HepG2 (cell line): ENCODE measurements at regions not wholly inside any gene's neighbourhood (a gene's known extent, or its start where the extent isn't known, plus 50 kb on each side); places are given as distances from the start of the nearest gene placed in this dataset.

ENCODE experiments used
- ATAC-seq: fragments of 200-7000 bp; cut with Tn5 transposase; 3 replicates; pipeline ENCODE4 v1.9.1; 2020; ENCODE audit warnings: mild to moderate bottlenecking, moderate library complexity
- BruUV-seq: library from RNA; stranded (reverse); fragments of 400-500 nt; replicated peaks from 2 replicates; lab custom pipeline; 2021; lab: Mats Ljungman, UMichigan
- CTCF ChIA-PET: fragments of 300-600 bp; formaldehyde crosslinking; extraction: SDS; loops from one replicate; lab custom pipeline; 2021; ENCODE audit warnings: low total read pairs, inconsistent platforms, low intra/inter-chr PET ratio; lab: Yijun Ruan, JAX
- POLR2A ChIA-PET: fragments of 350-600 bp; sonication (Branson Sonifier 250); formaldehyde crosslinking; loops from one replicate; lab custom pipeline; 2020; ENCODE audit warnings: antibody characterized with exemption, inconsistent platforms; lab: Yijun Ruan, JAX
- DNase-seq: peaks from one replicate; pipeline ENCODE4 v3.0.0-alpha.2; 2015; ENCODE audit warnings: low spot score
- FAIRE-seq: peaks from 3 replicates; lab custom pipeline; 2011; peaks lifted over from hg19 to GRCh38; lab: Jason Lieb, UNC
- H2AFZ ChIP-seq: one replicate; pipeline ENCODE4 v1.6.1; 2011; ENCODE audit warnings: low read length, inconsistent platforms
- H3K27ac ChIP-seq: fragments of 300-600 bp; 3 replicates; pipeline ENCODE4 v1.8.0; 2011; ENCODE audit warnings: mixed run types, mild to moderate bottlenecking, mixed read lengths, low read length, inconsistent platforms; ENCODE audit not compliant: insufficient read depth; ENCODE audit errors: extremely low read length
- H3K27me3 ChIP-seq, 2 experiments: fragments of 200-600 bp in 1 of 2; 2 replicates in 1 of 2; 3 replicates in 1 of 2; pipeline versions ENCODE4 v1.6.0 to v1.8.0; 2011; ENCODE audit warnings: low read length in 2 of 2, mild to moderate bottlenecking in 2 of 2, moderate library complexity in 2 of 2, inconsistent platforms in 1 of 2; ENCODE audit not compliant: insufficient read depth in 2 of 2, control insufficient read depth in 1 of 2
- H3K36me3 ChIP-seq, 2 experiments: fragments of 200-600 bp in 1 of 2; replicated peaks in 1 of 2; 2 replicates in 1 of 2; 3 replicates in 1 of 2; pipeline versions ENCODE4 v1.5.1 to v1.8.0; 2011; ENCODE audit warnings: low read length in 2 of 2, inconsistent platforms in 1 of 2; ENCODE audit not compliant: insufficient read depth in 2 of 2, control insufficient read depth in 1 of 2
- H3K4me1 ChIP-seq: 2 replicates; pipeline ENCODE4 v1.5.1; 2012; ENCODE audit warnings: low read length, inconsistent platforms; ENCODE audit not compliant: insufficient read depth
- H3K4me2 ChIP-seq: 2 replicates; pipeline ENCODE4 v1.6.0; 2011; ENCODE audit warnings: low read depth, low read length, inconsistent platforms
- H3K4me3 ChIP-seq, 3 experiments: fragments of 200-600 bp in 1 of 3; sonication (generic), shearing (Covaris generic) in 1 of 3; replicated peaks in 1 of 3; 2 replicates each; pipeline ENCODE4 v1.5.1; 2011 to 2016; ENCODE audit warnings: low read length in 3 of 3, inconsistent platforms in 2 of 3, low read depth in 2 of 3, mild to moderate bottlenecking in 2 of 3, control low read depth in 1 of 3, mixed read lengths in 1 of 3; ENCODE audit not compliant: insufficient read depth in 1 of 3
- H3K79me2 ChIP-seq: one replicate; pipeline ENCODE4 v1.6.1; 2011; ENCODE audit warnings: low read length, inconsistent platforms; ENCODE audit not compliant: insufficient read depth
- H3K9ac ChIP-seq: 2 replicates; pipeline ENCODE4 v1.6.0; 2011; ENCODE audit warnings: mild to moderate bottlenecking, low read depth, low read length, inconsistent platforms; ENCODE audit not compliant: insufficient read depth
- H3K9me3 ChIP-seq: 2 replicates; pipeline ENCODE4 v1.5.1; 2012; ENCODE audit warnings: mild to moderate bottlenecking, low read length
- H4K20me1 ChIP-seq: 2 replicates; pipeline ENCODE4 v1.6.0; 2011; ENCODE audit warnings: inconsistent platforms, mild to moderate bottlenecking, low read length, moderate library complexity; ENCODE audit not compliant: insufficient read depth
- ARNT ChIP-seq: fragments of 450-650 bp; IDR thresholded peaks from 2 replicates; pipeline ENCODE4 v1.6.1; 2017
- GABPB1 ChIP-seq: IDR thresholded peaks from 2 replicates; pipeline ENCODE4 v1.6.1; 2016; ENCODE audit warnings: mild to moderate bottlenecking, missing genetic modification reagents, moderate library complexity, missing compliant biosample characterization
- IRF9 ChIP-seq: sonication (generic); formaldehyde crosslinking; IDR thresholded peaks from 2 replicates; pipeline ENCODE4 v1.8.0; 2022; ENCODE audit warnings: missing genetic modification reagents, mild to moderate bottlenecking, borderline replicate concordance
- ISL2 ChIP-seq: sonication (generic); formaldehyde crosslinking; IDR thresholded peaks from 2 replicates; pipeline ENCODE4 v1.5.0; 2020; ENCODE audit warnings: missing genetic modification reagents
- MED13 ChIP-seq: sonication (generic); formaldehyde crosslinking; IDR thresholded peaks from 2 replicates; pipeline ENCODE4 v1.5.0; 2020; ENCODE audit warnings: missing genetic modification reagents
- PRPF4 ChIP-seq: fragments of 200-400 bp; formaldehyde crosslinking; IDR thresholded peaks from 2 replicates; pipeline ENCODE4 v1.6.1; 2016; ENCODE audit warnings: low read length, low read depth; ENCODE audit not compliant: poor library complexity, severe bottlenecking
- RARA ChIP-seq: IDR thresholded peaks from 2 replicates; pipeline ENCODE4 v1.6.1; 2016; ENCODE audit warnings: missing genetic modification reagents, missing compliant biosample characterization
- SALL1 ChIP-seq: sonication (generic); formaldehyde crosslinking; IDR thresholded peaks from 2 replicates; pipeline ENCODE4 v1.8.0; 2022; ENCODE audit warnings: mild to moderate bottlenecking, missing genetic modification reagents
- SOX5 ChIP-seq: IDR thresholded peaks from 2 replicates; pipeline ENCODE4 v1.6.1; 2016; ENCODE audit warnings: borderline replicate concordance
- TP53 ChIP-seq: sonication (generic); formaldehyde crosslinking; conservative IDR thresholded peaks from 2 replicates; pipeline ENCODE4 v1.4.0; 2020; ENCODE audit warnings: missing genetic modification reagents
- WIZ ChIP-seq: sonication (generic); formaldehyde crosslinking; IDR thresholded peaks from 2 replicates; pipeline ENCODE4 v1.5.1; 2020; ENCODE audit warnings: mild to moderate bottlenecking, missing genetic modification reagents
- ZBTB21 ChIP-seq: sonication (generic); formaldehyde crosslinking; IDR thresholded peaks from 2 replicates; pipeline ENCODE4 v1.4.0; 2020; ENCODE audit warnings: missing genetic modification reagents
- ZNF264 ChIP-seq: sonication (generic); formaldehyde crosslinking; IDR thresholded peaks from 2 replicates; pipeline ENCODE4 v1.4.0; 2020; ENCODE audit warnings: missing genetic modification reagents
- ZNF607 ChIP-seq: sonication (generic); formaldehyde crosslinking; IDR thresholded peaks from 2 replicates; pipeline ENCODE4 v1.5.1; 2020; ENCODE audit warnings: missing genetic modification reagents, mild to moderate bottlenecking, borderline replicate concordance
- in situ Hi-C: cut with HindIII; loops from 2 replicates; pipeline ENCODE4 v1.10.0; 2017; ENCODE audit warnings: low pct_unique_long_range_greater_than_20kb; ENCODE audit not compliant: extremely low pct_ligation_motif_present
- intact Hi-C: fragments of 100-400 bp; cut with micrococcal nuclease; formaldehyde crosslinking; loops from one replicate; pipeline ENCODE4 v1.10.0; 2022; ENCODE audit not compliant: unreplicated experiment
- TF ChIP-seq, protein P1 (sequence below): sonication (generic); formaldehyde crosslinking; IDR thresholded peaks from 2 replicates; pipeline ENCODE4 v1.4.0; 2020; ENCODE audit warnings: mild to moderate bottlenecking, missing genetic modification reagents, borderline replicate concordance
- TF ChIP-seq, protein P2 (sequence below): sonication (generic); formaldehyde crosslinking; IDR thresholded peaks from 2 replicates; pipeline ENCODE4 v1.5.1; 2020; ENCODE audit warnings: missing genetic modification reagents, mild to moderate bottlenecking, borderline replicate concordance

- ATAC-seq (no peak), FAIRE-seq (no peak), DNase-seq (no peak)
- Histone ChIP-seq H3K4me2 (no peak overlapping the region), H3K4me1 (no peaks in the 10 kb centered on the region), H3K27ac (no peak overlapping the region), H3K36me3 (no peaks in the 10 kb centered on the region), H2AFZ (no peak overlapping the region), H3K4me3 (no peak overlapping the region), H3K79me2 (no peaks in the 10 kb centered on the region), H3K27me3 (no peaks in the 10 kb centered on the region), H4K20me1 (no peaks in the 10 kb centered on the region), H3K9me3 (peaks cover 26% of the 10 kb centered on the region), H3K9ac (no peak overlapping the region)
- ChIA-PET POLR2A (no interaction called here), CTCF (no interaction called here)
- BruUV-seq, result no TSS peak
- in situ Hi-C loops (no loop called here), intact Hi-C loops (no loop called here)
- TF ChIP-seq ARNT (no peak), GABPB1 (CRISPR knock-in tag) (no peak), RARA (CRISPR knock-in tag) (no peak), MED13 (CRISPR knock-in tag) (no peak), SALL1 (CRISPR knock-in tag) (no peak), TP53 (CRISPR knock-in tag) (no peak), SOX5 (CRISPR knock-in tag) (no peak), IRF9 (CRISPR knock-in tag) (no peak), ISL2 (no peak), WIZ (CRISPR knock-in tag) (no peak), PRPF4 (no peak), ZBTB21 (CRISPR knock-in tag) (no peak), ZNF607 (CRISPR knock-in tag) (no peak), ZNF264 (no peak)
- TF ChIP-seq, protein P1, sequence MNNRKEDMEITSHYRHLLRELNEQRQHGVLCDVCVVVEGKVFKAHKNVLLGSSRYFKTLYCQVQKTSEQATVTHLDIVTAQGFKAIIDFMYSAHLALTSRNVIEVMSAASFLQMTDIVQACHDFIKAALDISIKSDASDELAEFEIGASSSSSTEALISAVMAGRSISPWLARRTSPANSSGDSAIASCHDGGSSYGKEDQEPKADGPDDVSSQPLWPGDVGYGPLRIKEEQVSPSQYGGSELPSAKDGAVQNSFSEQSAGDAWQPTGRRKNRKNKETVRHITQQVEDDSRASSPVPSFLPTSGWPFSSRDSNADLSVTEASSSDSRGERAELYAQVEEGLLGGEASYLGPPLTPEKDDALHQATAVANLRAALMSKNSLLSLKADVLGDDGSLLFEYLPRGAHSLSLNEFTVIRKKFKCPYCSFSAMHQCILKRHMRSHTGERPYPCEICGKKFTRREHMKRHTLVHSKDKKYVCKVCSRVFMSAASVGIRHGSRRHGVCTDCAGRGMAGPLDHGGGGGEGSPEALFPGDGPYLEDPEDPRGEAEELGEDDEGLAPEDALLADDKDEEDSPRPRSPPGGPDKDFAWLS (CRISPR knock-in tag), result no peak
- TF ChIP-seq, protein P2, sequence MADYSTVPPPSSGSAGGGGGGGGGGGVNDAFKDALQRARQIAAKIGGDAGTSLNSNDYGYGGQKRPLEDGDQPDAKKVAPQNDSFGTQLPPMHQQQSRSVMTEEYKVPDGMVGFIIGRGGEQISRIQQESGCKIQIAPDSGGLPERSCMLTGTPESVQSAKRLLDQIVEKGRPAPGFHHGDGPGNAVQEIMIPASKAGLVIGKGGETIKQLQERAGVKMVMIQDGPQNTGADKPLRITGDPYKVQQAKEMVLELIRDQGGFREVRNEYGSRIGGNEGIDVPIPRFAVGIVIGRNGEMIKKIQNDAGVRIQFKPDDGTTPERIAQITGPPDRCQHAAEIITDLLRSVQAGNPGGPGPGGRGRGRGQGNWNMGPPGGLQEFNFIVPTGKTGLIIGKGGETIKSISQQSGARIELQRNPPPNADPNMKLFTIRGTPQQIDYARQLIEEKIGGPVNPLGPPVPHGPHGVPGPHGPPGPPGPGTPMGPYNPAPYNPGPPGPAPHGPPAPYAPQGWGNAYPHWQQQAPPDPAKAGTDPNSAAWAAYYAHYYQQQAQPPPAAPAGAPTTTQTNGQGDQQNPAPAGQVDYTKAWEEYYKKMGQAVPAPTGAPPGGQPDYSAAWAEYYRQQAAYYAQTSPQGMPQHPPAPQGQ, result no peak
Measured at GRCh38 chr5:162240734-162241133, 173.2 kb downstream of the GABRG2 start.
